Glutamatergic neuron (in vitro differentiated cells): ENCODE measurements at regions not wholly inside any gene's neighbourhood (a gene's known extent, or its start where the extent isn't known, plus 50 kb on each side); places are given as distances from the start of the nearest gene placed in this dataset.

Experiments used
- DNase-seq: peaks from one replicate; pipeline ENCODE4 v3.0.0; 2022
- H3K27ac Mint-ChIP-seq: one replicate; pipeline ENCODE4 v1.8.0; 2020; ENCODE audit warnings: mild to moderate bottlenecking, mixed read lengths, inconsistent platforms; ENCODE audit not compliant: unreplicated experiment
- H3K27me3 Mint-ChIP-seq: one replicate; pipeline ENCODE4 v1.8.0; 2020; ENCODE audit warnings: mild to moderate bottlenecking, moderate library complexity, mixed read lengths, inconsistent platforms; ENCODE audit not compliant: unreplicated experiment
- H3K36me3 Mint-ChIP-seq: one replicate; pipeline ENCODE4 v1.8.0; 2020; ENCODE audit warnings: mild to moderate bottlenecking, mixed read lengths, inconsistent platforms; ENCODE audit not compliant: unreplicated experiment
- H3K4me1 Mint-ChIP-seq: one replicate; pipeline ENCODE4 v1.8.0; 2020; ENCODE audit warnings: mild to moderate bottlenecking, low read depth, mixed read lengths, inconsistent platforms; ENCODE audit not compliant: unreplicated experiment
- H3K4me3 Mint-ChIP-seq: one replicate; pipeline ENCODE4 v1.8.0; 2020; ENCODE audit warnings: mild to moderate bottlenecking, mixed read lengths, inconsistent platforms; ENCODE audit not compliant: unreplicated experiment
- H3K9me3 Mint-ChIP-seq: one replicate; pipeline ENCODE4 v1.8.0; 2020; ENCODE audit warnings: mild to moderate bottlenecking, moderate library complexity, mixed read lengths, inconsistent platforms; ENCODE audit not compliant: unreplicated experiment
- CTCF ChIP-seq: fragments of 200-600 bp; sonication (generic); IDR thresholded peaks from one replicate; pipeline ENCODE4 v1.5.0; 2021; ENCODE audit not compliant: partially characterized antibody, unreplicated experiment

DNA sequence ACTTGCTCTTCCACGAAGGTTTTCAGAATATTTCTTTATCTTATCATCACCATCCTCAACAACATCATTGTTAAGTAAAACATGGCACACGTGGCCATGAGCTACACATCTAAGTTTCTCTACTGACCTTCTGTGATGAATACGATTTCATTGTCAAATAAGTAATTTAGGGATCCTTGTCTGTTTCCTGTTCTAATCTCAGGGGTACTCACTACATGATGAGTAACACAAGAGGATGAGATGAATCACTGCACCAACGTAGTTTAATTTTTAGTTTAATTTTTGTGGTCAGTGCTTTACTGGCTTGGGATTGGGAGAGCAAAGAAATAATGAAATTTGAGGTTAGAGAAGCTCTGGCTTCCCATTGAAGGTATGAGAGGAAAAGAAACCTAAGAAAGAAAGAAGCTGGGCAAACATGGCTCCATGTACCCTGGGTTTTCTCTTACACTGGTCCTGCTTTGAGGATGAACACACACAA lies 461.9 kb upstream of the KLF6 start:
- no peak for DNase-seq
- no peaks in the 10 kb centered on the region for H3K27me3 Mint-ChIP-seq
- H3K4me1 Mint-ChIP-seq = no peaks in the 10 kb centered on the region
- H3K36me3 Mint-ChIP-seq = no peaks in the 10 kb centered on the region
- no peak overlapping the region for H3K27ac Mint-ChIP-seq
- TF ChIP-seq CTCF = no peak
- peaks cover 2% of the 10 kb centered on the region for H3K9me3 Mint-ChIP-seq
- no peak overlapping the region for H3K4me3 Mint-ChIP-seq

- Mint-ChIP-seq H3K4me1 (peaks cover 3% of the 10 kb centered on the region), H3K27ac (no peak overlapping the region), H3K4me3 (no peak overlapping the region), H3K27me3 (no peaks in the 10 kb centered on the region), H3K36me3 (no peaks in the 10 kb centered on the region), H3K9me3 (peaks cover 2% of the 10 kb centered on the region)
- no peak for DNase-seq
- TF ChIP-seq CTCF = no peak
Measured at GRCh38 chr10:4243651-4244050, 458.6 kb upstream of the KLF6 start.

DNA sequence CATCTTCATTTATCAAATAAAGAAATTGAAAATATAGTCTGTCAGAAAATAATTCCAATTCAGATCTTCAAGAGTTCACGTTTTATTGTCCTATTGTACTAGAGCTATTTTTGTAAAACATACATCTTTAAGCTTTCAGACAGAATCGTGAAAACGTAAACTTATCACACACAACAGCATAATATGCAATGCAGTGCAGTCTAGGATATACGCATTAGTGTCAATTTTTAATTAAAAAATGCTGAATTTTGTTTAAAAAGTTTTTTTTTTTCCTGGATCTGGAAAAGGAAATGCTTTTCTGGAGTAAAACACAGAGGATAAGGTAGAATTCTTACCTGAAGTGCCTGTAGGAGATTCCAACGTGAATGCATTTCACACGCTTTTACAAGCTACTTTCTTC lies 458.2 kb upstream of the KLF6 start:
- Mint-ChIP-seq H3K27ac (no peak overlapping the region), H3K27me3 (no peaks in the 10 kb centered on the region), H3K4me1 (peaks cover 3% of the 10 kb centered on the region), H3K36me3 (no peaks in the 10 kb centered on the region), H3K9me3 (peaks cover 2% of the 10 kb centered on the region), H3K4me3 (no peak overlapping the region)
- no peak for DNase-seq
- TF ChIP-seq CTCF = no peak

DNA sequence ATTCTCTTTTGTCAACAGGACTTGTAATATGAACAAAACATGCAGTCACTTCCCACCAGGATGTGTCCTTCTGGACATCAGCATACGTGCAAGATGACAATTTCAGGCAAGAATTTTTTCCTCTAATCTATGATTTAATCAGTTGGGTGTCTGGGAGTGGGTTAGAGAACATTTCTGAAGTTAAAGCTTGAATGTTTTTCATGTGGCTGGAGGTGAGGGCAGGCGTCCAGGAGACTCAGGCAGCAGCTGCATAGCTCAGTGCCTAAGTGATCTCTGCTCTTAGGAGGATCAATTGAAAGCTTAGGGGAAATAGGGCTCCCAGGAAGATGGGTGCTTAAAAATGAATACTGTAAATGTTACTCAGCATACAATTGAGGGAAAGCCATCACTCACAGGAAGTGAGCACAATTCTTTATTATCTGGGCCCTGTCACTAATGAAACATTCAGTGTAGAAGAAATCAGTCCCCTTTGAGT lies 457.6 kb upstream of the KLF6 start:
- DNase-seq = no peak
- no peak for TF ChIP-seq CTCF
- Mint-ChIP-seq H3K36me3 (no peaks in the 10 kb centered on the region), H3K4me1 (peaks cover 3% of the 10 kb centered on the region), H3K4me3 (no peak overlapping the region), H3K27ac (no peak overlapping the region), H3K27me3 (no peaks in the 10 kb centered on the region), H3K9me3 (peaks cover 2% of the 10 kb centered on the region)

DNA sequence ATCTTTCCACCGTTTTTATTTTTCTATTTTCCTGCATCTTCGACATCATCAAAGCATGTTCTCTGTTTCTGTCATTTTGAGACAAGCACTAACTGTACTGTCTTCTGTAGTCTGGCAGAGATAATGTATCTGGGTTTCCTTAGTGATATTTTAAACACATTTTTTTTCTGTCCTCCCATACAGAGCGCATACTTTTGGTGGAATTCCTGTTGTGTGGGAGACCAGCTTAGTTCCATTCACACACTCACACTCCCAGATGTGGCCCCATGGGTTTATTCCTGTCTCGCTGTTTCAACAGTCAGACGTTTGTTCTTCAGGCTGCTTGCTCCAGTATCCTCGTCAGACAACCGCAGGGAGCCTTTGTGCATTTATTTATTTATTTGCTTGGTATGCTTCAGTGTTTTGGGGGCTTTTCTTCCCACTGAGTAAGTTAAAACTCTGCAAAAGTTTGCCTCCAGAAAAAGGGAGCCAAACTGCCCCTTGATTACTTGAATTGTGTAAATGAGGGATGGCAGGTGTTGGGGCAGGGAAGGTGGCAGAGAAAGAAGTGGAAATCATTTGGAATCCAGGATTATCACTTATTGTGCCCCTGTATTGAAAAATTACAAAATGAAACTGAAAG lies 456.8 kb upstream of the KLF6 start:
- peaks cover 3% of the 10 kb centered on the region for H3K4me1 Mint-ChIP-seq
- H3K9me3 Mint-ChIP-seq = peaks cover 4% of the 10 kb centered on the region
- no peaks in the 10 kb centered on the region for H3K27me3 Mint-ChIP-seq
- DNase-seq = no peak
- no peak overlapping the region for H3K4me3 Mint-ChIP-seq
- no peak overlapping the region for H3K27ac Mint-ChIP-seq
- H3K36me3 Mint-ChIP-seq = no peaks in the 10 kb centered on the region
- no peak for TF ChIP-seq CTCF
